T-helper 1 cell treated with Interleukin-12 subunit alpha and Interleukin-12 subunit beta and Interleukin-4 antibody, amounts not matched to agents 30 μg/mL and 1 μg/mL, for 36 hours (primary cell): ENCODE measurements at regions not wholly inside any gene's neighbourhood (a gene's known extent, or its start where the extent isn't known, plus 50 kb on each side); places are given as distances from the start of the nearest gene placed in this dataset.
"Not testable (repeated sequence)": the region's sequence is repeated elsewhere in the genome, so short reads cannot be mapped to it uniquely, and the experiment has no call there.

Experiments used
- H3K27ac Mint-ChIP-seq: one replicate; pipeline ENCODE4 v1.8.0; 2021; ENCODE audit warnings: mild to moderate bottlenecking, mixed read lengths
- H3K27me3 Mint-ChIP-seq: one replicate; pipeline ENCODE4 v1.8.0; 2021; ENCODE audit warnings: low read depth, mixed read lengths
- H3K36me3 Mint-ChIP-seq: one replicate; pipeline ENCODE4 v1.8.0; 2021; ENCODE audit warnings: low read depth, mixed read lengths
- H3K4me1 Mint-ChIP-seq: one replicate; pipeline ENCODE4 v1.8.0; 2021; ENCODE audit warnings: low read depth, mixed read lengths
- H3K4me3 Mint-ChIP-seq: one replicate; pipeline ENCODE4 v1.8.0; 2021; ENCODE audit warnings: mild to moderate bottlenecking, moderate library complexity, mixed read lengths
- H3K9me3 Mint-ChIP-seq: one replicate; pipeline ENCODE4 v1.8.0; 2021; ENCODE audit warnings: mixed read lengths

DNA sequence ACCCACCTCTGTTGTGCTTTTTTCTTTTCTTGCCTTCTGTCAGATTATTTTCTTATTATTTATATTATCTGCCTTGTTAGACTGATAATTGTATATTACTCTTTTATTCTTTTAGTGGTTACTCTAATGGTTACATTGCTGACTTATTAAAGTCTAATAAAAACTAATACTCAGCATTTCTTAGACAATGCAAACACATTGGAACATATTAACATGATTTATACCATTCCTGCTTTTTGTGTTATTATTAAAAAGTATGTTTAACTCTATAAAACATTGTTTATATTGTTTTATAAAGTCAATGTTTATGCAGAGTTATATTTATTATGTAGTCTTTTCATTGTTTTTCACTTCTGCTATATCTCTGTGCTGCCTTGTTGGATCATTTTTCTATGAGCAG, 68.0 kb upstream of the CACNA2D1 start:
- Mint-ChIP-seq H3K36me3 (no peaks in the 10 kb centered on the region), H3K27ac (no peak overlapping the region), H3K9me3 (peaks cover 3% of the 10 kb centered on the region), H3K27me3 (no peaks in the 10 kb centered on the region), H3K4me3 (no peak overlapping the region), H3K4me1 (no peaks in the 10 kb centered on the region)

DNA sequence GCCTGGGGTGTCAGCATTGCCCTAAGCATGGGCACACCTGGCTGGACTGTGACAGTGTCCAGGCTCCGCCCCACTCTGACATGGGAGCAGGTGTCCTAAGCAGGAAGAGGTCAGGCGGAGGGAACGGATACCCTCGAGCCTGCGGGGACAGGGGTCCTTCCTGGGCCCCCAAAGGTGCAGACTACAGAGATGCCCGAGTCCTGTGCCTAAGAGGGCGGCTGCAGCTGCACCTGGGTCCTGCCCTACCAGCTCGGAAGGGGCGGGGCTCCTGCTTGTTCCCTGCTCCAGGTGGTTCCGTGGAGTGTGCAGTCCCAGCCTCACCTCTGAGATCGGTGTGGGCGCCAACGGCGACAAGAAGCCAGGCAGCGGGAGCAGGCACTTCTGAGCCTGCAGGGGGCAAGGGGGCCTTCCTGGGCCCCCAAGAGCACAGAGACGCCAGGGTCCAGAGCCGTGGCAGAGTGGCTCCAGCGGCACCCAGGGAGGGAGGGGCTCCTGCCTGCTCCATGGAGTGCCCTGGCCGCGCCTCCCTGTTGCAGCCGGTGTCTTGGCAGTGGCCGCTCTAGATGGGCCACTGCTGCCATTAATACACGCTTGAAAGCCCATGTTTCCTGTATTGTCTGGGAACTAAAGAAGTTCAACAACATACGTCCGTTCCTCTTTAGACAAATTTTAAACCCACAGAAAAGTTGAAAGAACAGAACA, 64.5 kb upstream of the CACNA2D1 start:
- Mint-ChIP-seq H3K9me3 (no peaks in the 10 kb centered on the region), H3K27me3 (no peaks in the 10 kb centered on the region), H3K36me3 (no peaks in the 10 kb centered on the region), H3K4me1 (no peaks in the 10 kb centered on the region), H3K4me3 (no peak overlapping the region), H3K27ac (no peak overlapping the region)

DNA sequence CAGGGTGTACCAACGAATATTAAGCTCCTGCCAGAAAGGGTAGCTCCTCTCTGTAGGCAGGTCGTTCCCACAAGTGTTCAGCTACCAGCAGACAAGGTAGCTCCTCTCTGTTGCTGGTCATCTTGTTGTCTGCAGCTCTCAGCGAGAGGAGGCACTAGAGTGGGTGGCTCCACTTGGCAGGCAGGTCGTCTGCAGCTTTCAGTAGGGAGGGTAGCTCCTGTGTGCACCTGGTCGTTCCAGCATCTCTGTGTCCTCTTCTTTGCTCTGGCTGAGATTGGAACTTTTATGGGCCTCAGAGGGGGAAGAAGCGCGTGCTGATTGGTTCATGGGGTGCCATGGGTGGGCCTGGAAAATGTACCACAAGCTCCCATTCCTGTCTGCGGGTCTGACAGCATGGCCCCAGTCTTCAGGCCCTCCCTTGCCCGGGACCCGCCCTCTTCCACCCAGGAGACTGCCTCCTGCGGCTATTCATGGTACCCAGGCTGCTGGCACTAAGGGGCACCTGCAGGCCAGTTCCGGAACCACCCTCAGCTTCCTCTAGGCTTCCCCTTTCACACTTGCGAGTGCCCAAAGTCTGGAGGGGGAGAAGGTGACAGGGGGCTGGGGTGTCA, 63.9 kb upstream of the CACNA2D1 start:
- H3K27me3 Mint-ChIP-seq, result no peaks in the 10 kb centered on the region
- no peak overlapping the region for H3K4me3 Mint-ChIP-seq
- H3K27ac Mint-ChIP-seq, result no peak overlapping the region
- H3K36me3 Mint-ChIP-seq, result no peaks in the 10 kb centered on the region
- no peaks in the 10 kb centered on the region for H3K4me1 Mint-ChIP-seq
- no peaks in the 10 kb centered on the region for H3K9me3 Mint-ChIP-seq

DNA sequence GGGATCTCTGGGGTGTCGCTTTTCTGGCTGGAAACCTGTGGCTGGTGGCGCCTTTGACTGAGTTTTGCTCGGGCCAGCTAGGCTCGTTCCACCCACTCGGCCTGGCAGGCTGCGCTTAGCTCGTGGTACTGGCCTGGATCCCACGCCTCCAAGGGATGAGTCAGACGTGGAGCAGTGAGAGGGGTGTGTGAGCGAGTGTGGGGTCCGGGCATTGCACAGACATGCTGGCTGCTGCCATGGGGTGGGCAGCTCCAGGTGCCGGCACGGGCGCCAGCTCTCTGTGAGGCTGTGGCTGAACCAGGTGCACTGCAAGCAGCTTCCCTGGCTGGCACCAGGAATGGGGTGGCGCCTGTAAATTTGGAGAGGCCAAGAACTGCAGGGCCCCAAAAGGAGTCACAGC, 63.1 kb upstream of the CACNA2D1 start:
- Mint-ChIP-seq H3K9me3 (peaks cover 6% of the 10 kb centered on the region), H3K36me3 (no peaks in the 10 kb centered on the region), H3K27ac (no peak overlapping the region), H3K4me1 (no peaks in the 10 kb centered on the region), H3K4me3 (no peak overlapping the region), H3K27me3 (no peaks in the 10 kb centered on the region)

DNA sequence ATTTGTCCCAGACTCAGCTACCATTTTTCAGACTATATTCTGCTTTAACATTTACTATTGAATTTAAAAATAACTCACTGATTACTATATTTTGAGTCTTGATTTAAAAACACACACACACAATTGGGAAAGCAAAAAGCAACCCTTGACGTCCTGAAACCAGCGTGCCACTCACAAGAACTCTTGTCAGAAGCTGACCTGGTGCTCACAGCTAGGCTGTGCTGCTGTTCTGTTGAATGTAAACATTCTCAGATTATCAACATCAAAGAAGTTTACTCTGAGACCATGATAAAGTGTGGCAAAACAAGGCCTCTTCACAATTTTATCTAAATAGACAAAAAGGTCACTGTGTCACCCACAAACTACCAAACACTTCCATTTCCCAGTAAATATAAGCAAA, 62.6 kb upstream of the CACNA2D1 start:
- no peak overlapping the region for H3K4me3 Mint-ChIP-seq
- H3K4me1 Mint-ChIP-seq, result no peaks in the 10 kb centered on the region
- H3K9me3 Mint-ChIP-seq, result peaks cover 6% of the 10 kb centered on the region
- H3K36me3 Mint-ChIP-seq, result no peaks in the 10 kb centered on the region
- no peak overlapping the region for H3K27ac Mint-ChIP-seq
- H3K27me3 Mint-ChIP-seq, result no peaks in the 10 kb centered on the region

DNA sequence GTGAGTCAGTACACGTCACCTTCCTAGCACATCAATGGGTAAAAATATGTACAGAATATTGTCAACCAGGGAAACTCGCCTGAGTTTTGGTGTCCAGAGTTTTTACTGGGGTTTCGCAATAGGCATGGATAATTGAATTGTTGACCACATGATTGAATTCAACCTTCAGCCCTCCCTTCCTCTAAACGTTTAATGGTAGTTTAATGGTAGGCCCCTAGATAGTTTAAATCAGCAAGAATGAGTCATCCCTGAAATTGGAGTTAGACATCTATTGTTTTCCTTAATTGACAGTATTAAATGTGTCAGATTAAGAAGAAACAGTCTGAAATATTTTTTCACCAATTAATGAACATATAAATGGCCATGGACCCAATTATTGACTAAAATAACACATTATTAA, 57.8 kb upstream of the CACNA2D1 start:
- Mint-ChIP-seq H3K27ac (no peak overlapping the region), H3K4me3 (no peak overlapping the region), H3K36me3 (no peaks in the 10 kb centered on the region), H3K4me1 (no peaks in the 10 kb centered on the region), H3K9me3 (peaks cover 11% of the 10 kb centered on the region), H3K27me3 (no peaks in the 10 kb centered on the region)

DNA sequence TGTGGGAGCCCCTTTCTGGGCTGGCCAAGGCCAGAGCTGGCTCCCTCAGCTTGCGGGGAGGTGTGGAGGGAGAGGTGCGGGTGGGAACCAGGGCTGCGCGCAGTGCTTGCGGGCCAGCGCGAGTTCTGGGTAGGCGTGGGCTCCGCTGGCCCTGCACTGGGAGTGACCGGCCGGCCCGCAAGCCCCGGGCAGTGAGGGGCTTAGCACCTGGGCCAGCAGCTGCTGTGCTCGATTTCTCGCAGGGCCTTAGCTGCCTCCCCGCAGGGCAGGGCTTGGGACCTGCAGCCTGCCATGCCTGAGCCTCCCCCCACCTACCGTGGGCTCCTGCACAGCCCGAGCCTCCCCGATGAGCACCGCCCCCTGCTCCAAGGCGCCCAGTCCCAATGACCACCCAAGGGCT, 56.0 kb upstream of the CACNA2D1 start:
- H3K4me1 Mint-ChIP-seq, H3K27ac Mint-ChIP-seq, H3K27me3 Mint-ChIP-seq, H3K4me3 Mint-ChIP-seq, H3K36me3 Mint-ChIP-seq: not testable (repeated sequence)
- H3K9me3 Mint-ChIP-seq, result peaks cover 11% of the 10 kb centered on the region

DNA sequence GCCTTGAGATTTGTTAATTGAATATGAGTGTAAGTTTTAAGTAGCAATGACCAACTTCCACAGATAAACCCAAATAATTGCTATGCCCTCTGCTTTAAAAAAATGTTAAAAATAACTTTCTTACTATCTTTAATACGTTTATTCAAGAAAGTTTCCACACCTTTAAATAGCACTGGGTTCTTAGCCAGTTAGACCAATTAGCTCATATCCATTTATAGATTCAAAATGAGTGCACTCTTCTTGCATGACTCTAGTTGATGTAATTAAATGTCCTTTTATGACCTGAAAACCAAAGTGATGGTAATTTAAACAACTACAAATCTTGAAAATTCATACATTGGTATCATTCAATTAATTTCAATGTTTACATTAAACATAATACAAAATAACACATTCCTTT, 50.8 kb upstream of the CACNA2D1 start:
- no peaks in the 10 kb centered on the region for H3K36me3 Mint-ChIP-seq
- H3K9me3 Mint-ChIP-seq, result no peaks in the 10 kb centered on the region
- no peak overlapping the region for H3K4me3 Mint-ChIP-seq
- no peaks in the 10 kb centered on the region for H3K4me1 Mint-ChIP-seq
- H3K27ac Mint-ChIP-seq, result no peak overlapping the region
- H3K27me3 Mint-ChIP-seq, result no peaks in the 10 kb centered on the region
